Suprapubic skin (tissue), 4 donors: ENCODE measurements at regions not wholly inside any gene's neighbourhood (a gene's known extent, or its start where the extent isn't known, plus 50 kb on each side); places are given as distances from the start of the nearest gene placed in this dataset.

Experiments used
- EP300 ChIP-seq: sonication (generic); formaldehyde crosslinking; IDR thresholded peaks from one replicate; pipeline ENCODE4 v1.6.1; 2017; ENCODE audit warnings: antibody characterized with exemption
- POLR2A ChIP-seq, 2 donors: fragments of 450-650 bp; IDR thresholded peaks; one replicate each; pipeline ENCODE4 v1.6.1; 2017; ENCODE audit warnings: antibody characterized with exemption in 2 of 2, mild to moderate bottlenecking in 2 of 2, moderate library complexity in 2 of 2
- POLR2AphosphoS5 ChIP-seq, 3 donors: sonication (generic); formaldehyde crosslinking; IDR thresholded peaks; one replicate each; pipeline ENCODE4 v1.6.1; 2017; ENCODE audit warnings: antibody characterized with exemption in 3 of 3
- TF ChIP-seq, protein P1 (sequence below), 2 donors: fragments of 200-600 bp in 1 of 2; fragments of 450-650 bp in 1 of 2; sonication (generic) in 1 of 2; IDR thresholded peaks; one replicate each; pipeline ENCODE4 v1.5.1; 2016 to 2019; ENCODE audit warnings: antibody characterized with exemption in 2 of 2, mild to moderate bottlenecking in 1 of 2, moderate library complexity in 1 of 2

DNA sequence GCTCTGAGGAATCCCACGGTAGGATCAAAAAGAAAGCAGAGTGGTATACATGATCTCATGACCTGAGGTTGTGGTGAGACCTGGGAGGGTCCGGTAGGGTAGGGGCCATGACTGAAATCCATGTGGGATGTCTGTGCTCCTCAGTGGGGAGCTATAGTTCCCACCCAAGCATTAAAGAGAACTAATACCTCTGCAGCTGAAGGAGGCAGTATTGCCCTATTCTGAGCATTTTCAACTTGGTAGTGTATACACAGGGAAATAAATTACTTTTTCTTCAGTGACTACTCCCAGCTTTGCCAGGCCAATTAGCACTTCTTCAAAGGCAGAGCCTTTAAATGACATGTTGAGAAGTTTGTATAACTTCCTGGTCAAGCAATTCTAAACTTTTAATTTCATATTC is 613.8 kb downstream of the KCNH5 start:
- TF ChIP-seq, protein P1, sequence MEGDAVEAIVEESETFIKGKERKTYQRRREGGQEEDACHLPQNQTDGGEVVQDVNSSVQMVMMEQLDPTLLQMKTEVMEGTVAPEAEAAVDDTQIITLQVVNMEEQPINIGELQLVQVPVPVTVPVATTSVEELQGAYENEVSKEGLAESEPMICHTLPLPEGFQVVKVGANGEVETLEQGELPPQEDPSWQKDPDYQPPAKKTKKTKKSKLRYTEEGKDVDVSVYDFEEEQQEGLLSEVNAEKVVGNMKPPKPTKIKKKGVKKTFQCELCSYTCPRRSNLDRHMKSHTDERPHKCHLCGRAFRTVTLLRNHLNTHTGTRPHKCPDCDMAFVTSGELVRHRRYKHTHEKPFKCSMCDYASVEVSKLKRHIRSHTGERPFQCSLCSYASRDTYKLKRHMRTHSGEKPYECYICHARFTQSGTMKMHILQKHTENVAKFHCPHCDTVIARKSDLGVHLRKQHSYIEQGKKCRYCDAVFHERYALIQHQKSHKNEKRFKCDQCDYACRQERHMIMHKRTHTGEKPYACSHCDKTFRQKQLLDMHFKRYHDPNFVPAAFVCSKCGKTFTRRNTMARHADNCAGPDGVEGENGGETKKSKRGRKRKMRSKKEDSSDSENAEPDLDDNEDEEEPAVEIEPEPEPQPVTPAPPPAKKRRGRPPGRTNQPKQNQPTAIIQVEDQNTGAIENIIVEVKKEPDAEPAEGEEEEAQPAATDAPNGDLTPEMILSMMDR (IDR thresholded peaks at IDR 0.05): no peak
- TF ChIP-seq EP300: no peak
- no peak for TF ChIP-seq POLR2AphosphoS5 (IDR thresholded peaks at IDR 0.05)
- no peak for TF ChIP-seq POLR2A (IDR thresholded peaks at IDR 0.05)
